K562 (cell line): ENCODE measurements at regions not wholly inside any gene's neighbourhood (a gene's known extent, or its start where the extent isn't known, plus 50 kb on each side); places are given as distances from the start of the nearest gene placed in this dataset.

Experiments used
- NRF1 ChIP-seq, 2 experiments: fragments of 450-650 bp; IDR thresholded peaks in 1 of 2; conservative IDR thresholded peaks in 1 of 2; 2 replicates each; pipeline ENCODE4 v1.6.1; 2014; ENCODE audit warnings: mild to moderate bottlenecking in 2 of 2
- TF ChIP-seq, protein P1 (sequence below), 3 experiments: fragments of 200-800 bp in 1 of 3; fragments of 250-450 bp in 1 of 3; fragments of 450-650 bp in 1 of 3; sonication (Bioruptor Pico) in 1 of 3; sonication (Bioruptor generic) in 1 of 3; formaldehyde crosslinking in 1 of 3; IDR thresholded peaks; 2 replicates each; pipeline versions ENCODE4 v1.6.1 to v1.8.0; 2016 to 2022; ENCODE audit warnings: mild to moderate bottlenecking in 2 of 3, missing genetic modification characterization in 2 of 3, missing compliant biosample characterization in 1 of 3, moderate library complexity in 1 of 3

DNA sequence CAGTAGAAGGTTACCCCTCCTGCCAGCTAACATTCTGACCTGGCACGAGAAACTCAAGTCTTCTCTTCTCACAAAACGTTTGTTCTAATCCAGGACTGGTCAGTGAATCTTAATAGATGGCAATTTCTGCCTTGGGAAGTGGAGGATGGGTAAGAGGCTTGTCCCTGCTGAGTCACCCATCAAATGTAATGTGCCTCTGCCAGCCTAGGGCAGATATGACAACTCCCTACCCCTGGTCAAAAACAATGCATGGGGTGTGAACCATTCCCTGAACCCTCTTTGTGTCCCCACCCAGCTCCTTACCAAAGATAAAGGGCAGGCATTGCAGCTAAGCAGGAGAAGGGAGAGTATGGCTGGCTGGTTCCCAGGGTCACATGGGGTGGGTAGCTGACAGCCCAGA, 1052.9 kb downstream of the GALC start:
- TF ChIP-seq NRF1 (conservative IDR thresholded peaks at IDR 0.05 in 1 of 2, IDR thresholded peaks at IDR 0.05 in 1 of 2) = no peak
- TF ChIP-seq, protein P1, sequence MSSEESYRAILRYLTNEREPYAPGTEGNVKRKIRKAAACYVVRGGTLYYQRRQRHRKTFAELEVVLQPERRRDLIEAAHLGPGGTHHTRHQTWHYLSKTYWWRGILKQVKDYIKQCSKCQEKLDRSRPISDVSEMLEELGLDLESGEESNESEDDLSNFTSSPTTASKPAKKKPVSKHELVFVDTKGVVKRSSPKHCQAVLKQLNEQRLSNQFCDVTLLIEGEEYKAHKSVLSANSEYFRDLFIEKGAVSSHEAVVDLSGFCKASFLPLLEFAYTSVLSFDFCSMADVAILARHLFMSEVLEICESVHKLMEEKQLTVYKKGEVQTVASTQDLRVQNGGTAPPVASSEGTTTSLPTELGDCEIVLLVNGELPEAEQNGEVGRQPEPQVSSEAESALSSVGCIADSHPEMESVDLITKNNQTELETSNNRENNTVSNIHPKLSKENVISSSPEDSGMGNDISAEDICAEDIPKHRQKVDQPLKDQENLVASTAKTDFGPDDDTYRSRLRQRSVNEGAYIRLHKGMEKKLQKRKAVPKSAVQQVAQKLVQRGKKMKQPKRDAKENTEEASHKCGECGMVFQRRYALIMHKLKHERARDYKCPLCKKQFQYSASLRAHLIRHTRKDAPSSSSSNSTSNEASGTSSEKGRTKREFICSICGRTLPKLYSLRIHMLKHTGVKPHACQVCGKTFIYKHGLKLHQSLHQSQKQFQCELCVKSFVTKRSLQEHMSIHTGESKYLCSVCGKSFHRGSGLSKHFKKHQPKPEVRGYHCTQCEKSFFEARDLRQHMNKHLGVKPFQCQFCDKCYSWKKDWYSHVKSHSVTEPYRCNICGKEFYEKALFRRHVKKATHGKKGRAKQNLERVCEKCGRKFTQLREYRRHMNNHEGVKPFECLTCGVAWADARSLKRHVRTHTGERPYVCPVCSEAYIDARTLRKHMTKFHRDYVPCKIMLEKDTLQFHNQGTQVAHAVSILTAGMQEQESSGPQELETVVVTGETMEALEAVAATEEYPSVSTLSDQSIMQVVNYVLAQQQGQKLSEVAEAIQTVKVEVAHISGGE (CRISPR knock-in tag; IDR thresholded peaks at IDR 0.05) = no peak
